ENCODE measurements at regions not wholly inside any gene's neighbourhood (a gene's known extent, or its start where the extent isn't known, plus 50 kb on each side); places are given as distances from the start of the nearest gene placed in this dataset.
"Not testable (repeated sequence)": the region's sequence is repeated elsewhere in the genome, so short reads cannot be mapped to it uniquely, and the experiment has no call there.

DNA sequence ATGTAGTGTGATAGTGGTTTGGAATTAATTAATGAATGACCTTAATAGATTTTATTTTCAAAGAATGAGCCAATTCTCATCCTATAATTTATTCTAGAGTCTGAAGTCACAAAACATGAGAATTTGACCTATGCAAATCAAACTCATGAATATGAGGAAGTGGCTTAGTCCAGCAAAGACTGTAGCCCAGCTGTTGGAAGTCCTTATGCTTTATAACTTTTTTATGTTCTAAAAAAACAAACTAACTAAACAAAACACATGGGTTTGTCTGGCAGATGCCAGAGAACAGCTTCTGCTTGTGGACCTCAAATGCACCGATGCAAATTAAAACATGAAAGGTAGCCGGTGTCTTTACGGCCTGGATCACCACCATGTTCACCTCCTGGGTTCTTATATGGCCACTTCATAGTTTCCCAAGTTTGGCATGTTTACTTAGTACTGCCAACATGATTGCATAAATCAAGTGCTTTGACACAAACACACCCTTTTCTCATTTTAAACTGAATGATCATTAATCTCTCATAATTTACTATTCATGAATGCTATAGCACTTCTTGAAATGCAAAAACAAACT is 277.4 kb downstream of the PAPSS1 start:
- intact Hi-C loops (cut with DNase I), result no loop called here
- H3K27me3 ChIP-seq, result no peaks in the 10 kb centered on the region
- TF ChIP-seq, protein P1, sequence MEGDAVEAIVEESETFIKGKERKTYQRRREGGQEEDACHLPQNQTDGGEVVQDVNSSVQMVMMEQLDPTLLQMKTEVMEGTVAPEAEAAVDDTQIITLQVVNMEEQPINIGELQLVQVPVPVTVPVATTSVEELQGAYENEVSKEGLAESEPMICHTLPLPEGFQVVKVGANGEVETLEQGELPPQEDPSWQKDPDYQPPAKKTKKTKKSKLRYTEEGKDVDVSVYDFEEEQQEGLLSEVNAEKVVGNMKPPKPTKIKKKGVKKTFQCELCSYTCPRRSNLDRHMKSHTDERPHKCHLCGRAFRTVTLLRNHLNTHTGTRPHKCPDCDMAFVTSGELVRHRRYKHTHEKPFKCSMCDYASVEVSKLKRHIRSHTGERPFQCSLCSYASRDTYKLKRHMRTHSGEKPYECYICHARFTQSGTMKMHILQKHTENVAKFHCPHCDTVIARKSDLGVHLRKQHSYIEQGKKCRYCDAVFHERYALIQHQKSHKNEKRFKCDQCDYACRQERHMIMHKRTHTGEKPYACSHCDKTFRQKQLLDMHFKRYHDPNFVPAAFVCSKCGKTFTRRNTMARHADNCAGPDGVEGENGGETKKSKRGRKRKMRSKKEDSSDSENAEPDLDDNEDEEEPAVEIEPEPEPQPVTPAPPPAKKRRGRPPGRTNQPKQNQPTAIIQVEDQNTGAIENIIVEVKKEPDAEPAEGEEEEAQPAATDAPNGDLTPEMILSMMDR (IDR thresholded peaks at IDR 0.05), result no peak
- no peak for TF ChIP-seq POLR2A (IDR thresholded peaks at IDR 0.05)
- H3K9me3 ChIP-seq, result no peaks in the 10 kb centered on the region
- WGBS, 2 donors, result 87 to 89% methylated on average over 3 of the region's 3 CpGs
- H3K27ac ChIP-seq, result no peak overlapping the region
- H3K4me1 ChIP-seq, result no peaks in the 10 kb centered on the region
- H3K4me3 ChIP-seq (replicated peaks in 1 of 3), result no peak overlapping the region
- DNase-seq, result no peak
- no peaks in the 10 kb centered on the region for H3K36me3 ChIP-seq

DNA sequence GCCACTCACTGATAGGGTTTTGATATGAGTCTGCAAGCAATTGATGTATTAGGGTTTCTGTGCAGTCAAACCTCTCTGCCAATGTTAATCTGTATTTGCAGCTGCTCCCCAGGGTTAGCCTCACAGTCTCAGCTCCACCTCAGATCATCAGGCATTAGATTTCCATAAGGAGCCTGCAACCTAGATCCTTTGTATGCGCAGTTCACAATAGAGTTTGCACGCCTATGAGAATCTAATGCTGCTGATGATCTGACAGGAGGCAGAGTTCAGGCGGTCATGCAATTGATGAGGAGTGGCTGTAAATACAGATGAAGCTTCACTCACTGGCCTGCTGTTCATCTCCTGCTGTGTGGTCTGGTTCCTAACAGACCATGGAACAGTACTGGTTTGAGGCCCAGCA is 280.6 kb downstream of the PAPSS1 start:
- intact Hi-C loops (cut with DNase I), result no loop called here
- Histone ChIP-seq H3K4me1 (no peaks in the 10 kb centered on the region), H3K27me3 (no peaks in the 10 kb centered on the region), H3K4me3 (replicated peaks in 1 of 3) (no peak overlapping the region), H3K27ac (no peak overlapping the region), H3K9me3 (no peaks in the 10 kb centered on the region), H3K36me3 (no peaks in the 10 kb centered on the region)
- WGBS, 2 donors, result 95 to 100% methylated on average over 2 to 3 of the region's 3 CpGs
- TF ChIP-seq, protein P1 (IDR thresholded peaks at IDR 0.05), result no peak
- TF ChIP-seq POLR2A (IDR thresholded peaks at IDR 0.05), result no peak
- no peak for DNase-seq

DNA sequence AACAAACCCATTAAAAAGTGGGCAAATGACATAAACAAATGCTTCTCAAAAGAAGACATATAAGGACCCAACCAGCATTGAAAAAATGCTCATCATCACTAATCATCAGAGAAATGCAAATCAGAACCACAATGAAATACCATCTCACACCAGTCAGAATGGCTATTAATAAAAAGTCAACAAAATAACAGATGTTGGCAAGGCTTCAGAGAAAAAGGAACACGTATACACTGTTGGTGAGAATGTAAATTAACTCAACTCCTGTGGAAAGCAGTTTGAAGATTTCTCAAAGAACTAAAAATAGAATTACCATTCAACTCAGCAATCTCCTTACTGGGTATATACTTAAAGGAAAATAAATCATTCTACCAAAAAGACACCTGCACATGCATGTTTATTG is 283.6 kb downstream of the PAPSS1 start:
- H3K9me3 ChIP-seq; H3K4me3 ChIP-seq (replicated peaks in 1 of 3); DNase-seq; H3K4me1 ChIP-seq; H3K36me3 ChIP-seq; H3K27me3 ChIP-seq; intact Hi-C loops (cut with DNase I); H3K27ac ChIP-seq: not testable (repeated sequence)
- 50 to 53% methylated on average over 1 of the region's 1 CpG for WGBS, 2 donors

DNA sequence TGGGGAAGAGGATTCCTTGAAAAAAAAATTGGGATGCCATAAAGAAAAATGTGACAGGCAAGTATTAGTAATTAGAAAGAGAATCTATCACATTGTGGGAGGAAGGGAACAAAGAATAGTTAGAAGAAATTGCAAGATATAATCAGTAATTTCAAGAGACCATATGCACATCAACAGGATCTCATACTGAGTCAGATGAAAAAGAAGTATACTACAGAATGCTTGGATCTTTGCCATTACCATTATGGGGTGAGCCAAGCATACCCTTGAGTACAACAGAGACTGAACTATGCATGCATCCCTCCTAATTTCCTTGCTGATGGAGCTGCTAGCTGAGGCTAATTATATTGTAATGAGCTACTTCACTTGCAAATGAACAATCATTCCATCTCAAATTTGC is 287.6 kb downstream of the PAPSS1 start:
- H3K4me3 ChIP-seq (replicated peaks in 1 of 3), result no peak overlapping the region
- no peak overlapping the region for H3K27ac ChIP-seq
- TF ChIP-seq, protein P1 (IDR thresholded peaks at IDR 0.05), result no peak
- no peak for TF ChIP-seq POLR2A (IDR thresholded peaks at IDR 0.05)
- no peak for DNase-seq
- H3K27me3 ChIP-seq, result no peaks in the 10 kb centered on the region
- no peaks in the 10 kb centered on the region for H3K4me1 ChIP-seq
- H3K36me3 ChIP-seq, result no peaks in the 10 kb centered on the region
- intact Hi-C loops (cut with DNase I), result no loop called here
- H3K9me3 ChIP-seq, result no peaks in the 10 kb centered on the region

DNA sequence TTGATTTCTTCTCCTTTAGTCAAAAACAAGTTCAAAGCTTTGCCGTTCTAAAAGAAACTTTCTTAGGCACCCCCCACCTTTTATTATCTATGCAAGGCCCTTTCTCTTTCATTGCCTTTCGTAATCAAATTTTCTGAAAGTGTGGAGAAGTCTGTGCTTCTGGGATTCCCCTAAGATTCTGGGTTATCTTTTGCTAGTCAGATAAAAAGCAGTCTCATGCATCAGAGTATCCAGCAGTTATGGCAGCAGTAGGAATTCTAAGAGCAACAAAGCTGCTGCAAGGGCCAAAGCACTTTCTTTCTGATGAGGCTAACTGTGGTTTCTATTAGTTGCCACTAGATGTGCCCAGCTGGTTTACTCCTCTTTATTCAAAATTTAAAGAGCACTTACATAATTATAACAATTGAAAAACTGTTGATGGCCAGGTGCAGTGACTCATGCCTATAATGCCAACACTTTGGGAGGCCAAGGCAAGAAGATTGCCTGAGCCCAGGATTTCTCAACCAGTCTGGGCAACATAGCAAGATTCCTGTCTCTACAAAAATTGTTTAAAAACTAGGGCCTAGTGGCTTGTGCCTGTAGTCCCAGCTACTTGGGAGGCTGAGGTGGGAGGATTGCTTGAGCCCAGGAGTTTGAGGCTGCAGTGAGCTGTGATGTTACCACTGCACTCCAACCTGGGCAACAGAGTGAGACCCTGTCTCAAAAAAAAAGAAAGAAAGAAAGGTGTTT is 296.2 kb downstream of the PAPSS1 start:
- intact Hi-C loops (cut with DNase I), result no loop called here
- H3K27me3 ChIP-seq, result no peaks in the 10 kb centered on the region
- H3K27ac ChIP-seq, result no peak overlapping the region
- no peak for DNase-seq
- TF ChIP-seq, protein P1 (IDR thresholded peaks at IDR 0.05), result no peak
- no peak for TF ChIP-seq POLR2A (IDR thresholded peaks at IDR 0.05)
- H3K4me3 ChIP-seq (replicated peaks in 1 of 3), result no peak overlapping the region
- H3K4me1 ChIP-seq, result no peaks in the 10 kb centered on the region
- H3K9me3 ChIP-seq, result no peaks in the 10 kb centered on the region
- WGBS, 2 donors, result 86 to 88% methylated on average over 2 of the region's 2 CpGs
- H3K36me3 ChIP-seq, result no peaks in the 10 kb centered on the region

DNA sequence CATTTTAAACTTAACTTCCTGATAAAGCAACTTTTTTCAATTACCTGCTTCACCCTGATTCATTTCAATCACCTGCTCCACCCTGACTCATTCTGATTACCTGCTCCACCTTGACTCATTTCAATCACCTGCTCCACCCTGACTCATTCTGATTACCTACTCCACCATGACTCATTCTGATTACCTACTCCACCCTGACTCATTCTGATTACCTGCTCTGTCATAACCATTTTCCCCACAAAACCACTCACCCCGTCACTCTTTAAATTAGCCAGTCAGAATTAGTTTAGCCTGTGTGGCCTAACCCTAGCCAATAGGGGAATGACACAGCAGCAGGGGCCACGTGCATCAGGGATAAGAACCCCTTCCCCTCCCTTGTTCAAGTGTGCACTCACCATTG is 300.5 kb downstream of the PAPSS1 start:
- 70 to 84% methylated on average over 2 of the region's 2 CpGs for WGBS, 2 donors
- H3K27ac ChIP-seq; H3K27me3 ChIP-seq; H3K4me1 ChIP-seq; H3K9me3 ChIP-seq; intact Hi-C loops (cut with DNase I); H3K4me3 ChIP-seq (replicated peaks in 1 of 3); H3K36me3 ChIP-seq; DNase-seq: not testable (repeated sequence)
